ENCODE measurements at regions not wholly inside any gene's neighbourhood (a gene's known extent, or its start where the extent isn't known, plus 50 kb on each side); places are given as distances from the start of the nearest gene placed in this dataset.

- TF ChIP-seq, protein P1, sequence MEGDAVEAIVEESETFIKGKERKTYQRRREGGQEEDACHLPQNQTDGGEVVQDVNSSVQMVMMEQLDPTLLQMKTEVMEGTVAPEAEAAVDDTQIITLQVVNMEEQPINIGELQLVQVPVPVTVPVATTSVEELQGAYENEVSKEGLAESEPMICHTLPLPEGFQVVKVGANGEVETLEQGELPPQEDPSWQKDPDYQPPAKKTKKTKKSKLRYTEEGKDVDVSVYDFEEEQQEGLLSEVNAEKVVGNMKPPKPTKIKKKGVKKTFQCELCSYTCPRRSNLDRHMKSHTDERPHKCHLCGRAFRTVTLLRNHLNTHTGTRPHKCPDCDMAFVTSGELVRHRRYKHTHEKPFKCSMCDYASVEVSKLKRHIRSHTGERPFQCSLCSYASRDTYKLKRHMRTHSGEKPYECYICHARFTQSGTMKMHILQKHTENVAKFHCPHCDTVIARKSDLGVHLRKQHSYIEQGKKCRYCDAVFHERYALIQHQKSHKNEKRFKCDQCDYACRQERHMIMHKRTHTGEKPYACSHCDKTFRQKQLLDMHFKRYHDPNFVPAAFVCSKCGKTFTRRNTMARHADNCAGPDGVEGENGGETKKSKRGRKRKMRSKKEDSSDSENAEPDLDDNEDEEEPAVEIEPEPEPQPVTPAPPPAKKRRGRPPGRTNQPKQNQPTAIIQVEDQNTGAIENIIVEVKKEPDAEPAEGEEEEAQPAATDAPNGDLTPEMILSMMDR (IDR thresholded peaks at IDR 0.05): no peak
- no peak for TF ChIP-seq POLR2A (IDR thresholded peaks at IDR 0.05)
Measured at GRCh38 chr7:145884716-145885514, 231.7 kb upstream of the CNTNAP2 start.
